WI38 (cell line): ENCODE measurements at regions not wholly inside any gene's neighbourhood (a gene's known extent, or its start where the extent isn't known, plus 50 kb on each side); places are given as distances from the start of the nearest gene placed in this dataset.

ENCODE experiments used
- H3K4me3 ChIP-seq: 2 replicates; pipeline ENCODE4 v1.5.1; 2011; ENCODE audit warnings: low read depth, mild to moderate bottlenecking, control low read depth, low read length
- CTCF ChIP-seq: IDR thresholded peaks from 2 replicates; pipeline ENCODE4 v1.5.1; 2012; ENCODE audit warnings: low read depth, mild to moderate bottlenecking, control low read depth, low read length

- H3K4me3 ChIP-seq: no peak overlapping the region
- no peak for TF ChIP-seq CTCF
Measured at GRCh38 chr16:13426269-13426668, 493.7 kb upstream of the ERCC4 start.

- no peak overlapping the region for H3K4me3 ChIP-seq
- TF ChIP-seq CTCF: no peak
Measured at GRCh38 chr16:13426736-13427135, 493.2 kb upstream of the ERCC4 start.

GRCh38 chr16:13427943-13428342 is 492.0 kb upstream of the ERCC4 start:
- TF ChIP-seq CTCF: no peak

GRCh38 chr16:13429416-13429815 is 490.5 kb upstream of the ERCC4 start:
- H3K4me3 ChIP-seq: no peak overlapping the region
- no peak for TF ChIP-seq CTCF

More at GRCh38 chr16:13427943-13428342, 492.0 kb upstream of the ERCC4 start:
- H3K4me3 ChIP-seq: no peak overlapping the region

- no peak overlapping the region for H3K4me3 ChIP-seq
- TF ChIP-seq CTCF: no peak
Measured at GRCh38 chr16:13435415-13435814, 484.5 kb upstream of the ERCC4 start.

GRCh38 chr16:13435873-13436474 is 484.0 kb upstream of the ERCC4 start:
- TF ChIP-seq CTCF: no peak
- no peak overlapping the region for H3K4me3 ChIP-seq

- no peak for TF ChIP-seq CTCF
- H3K4me3 ChIP-seq: no peak overlapping the region
Measured at GRCh38 chr16:13436641-13437412, 483.1 kb upstream of the ERCC4 start.
